ENCODE measurements at regions not wholly inside any gene's neighbourhood (a gene's known extent, or its start where the extent isn't known, plus 50 kb on each side); places are given as distances from the start of the nearest gene placed in this dataset.

DNA sequence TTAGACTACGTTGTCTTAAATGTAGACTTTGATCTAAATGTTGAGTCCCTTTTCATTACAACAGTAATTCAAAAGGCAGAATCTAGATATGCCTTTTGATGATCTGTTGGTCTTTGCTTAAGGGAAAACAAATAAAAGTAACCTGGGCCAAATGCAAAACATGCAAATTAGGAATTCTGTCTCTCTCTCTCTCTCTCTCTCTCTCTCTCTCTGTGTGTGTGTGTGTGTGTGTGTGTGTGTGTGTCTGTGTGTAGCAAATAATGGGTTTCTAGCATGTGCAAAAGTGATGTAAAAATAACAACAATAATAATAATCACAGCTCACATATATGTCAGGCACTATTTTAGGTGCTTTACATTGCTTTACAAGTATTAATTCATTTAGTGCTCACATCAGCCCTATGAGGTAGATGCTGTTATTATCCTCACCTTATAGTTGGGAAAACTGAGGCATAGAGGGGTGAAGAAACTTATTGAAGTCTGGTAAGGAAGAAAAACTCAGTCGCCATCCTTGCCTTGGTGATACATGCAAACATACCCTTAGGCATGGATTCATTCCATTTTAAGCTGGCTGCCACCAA is 160.3 kb upstream of the ZNF217 start:
- Mint-ChIP-seq H3K9me3 (no peaks in the 10 kb centered on the region), H3K27ac (peak overlapping the region; percentile 66)

DNA sequence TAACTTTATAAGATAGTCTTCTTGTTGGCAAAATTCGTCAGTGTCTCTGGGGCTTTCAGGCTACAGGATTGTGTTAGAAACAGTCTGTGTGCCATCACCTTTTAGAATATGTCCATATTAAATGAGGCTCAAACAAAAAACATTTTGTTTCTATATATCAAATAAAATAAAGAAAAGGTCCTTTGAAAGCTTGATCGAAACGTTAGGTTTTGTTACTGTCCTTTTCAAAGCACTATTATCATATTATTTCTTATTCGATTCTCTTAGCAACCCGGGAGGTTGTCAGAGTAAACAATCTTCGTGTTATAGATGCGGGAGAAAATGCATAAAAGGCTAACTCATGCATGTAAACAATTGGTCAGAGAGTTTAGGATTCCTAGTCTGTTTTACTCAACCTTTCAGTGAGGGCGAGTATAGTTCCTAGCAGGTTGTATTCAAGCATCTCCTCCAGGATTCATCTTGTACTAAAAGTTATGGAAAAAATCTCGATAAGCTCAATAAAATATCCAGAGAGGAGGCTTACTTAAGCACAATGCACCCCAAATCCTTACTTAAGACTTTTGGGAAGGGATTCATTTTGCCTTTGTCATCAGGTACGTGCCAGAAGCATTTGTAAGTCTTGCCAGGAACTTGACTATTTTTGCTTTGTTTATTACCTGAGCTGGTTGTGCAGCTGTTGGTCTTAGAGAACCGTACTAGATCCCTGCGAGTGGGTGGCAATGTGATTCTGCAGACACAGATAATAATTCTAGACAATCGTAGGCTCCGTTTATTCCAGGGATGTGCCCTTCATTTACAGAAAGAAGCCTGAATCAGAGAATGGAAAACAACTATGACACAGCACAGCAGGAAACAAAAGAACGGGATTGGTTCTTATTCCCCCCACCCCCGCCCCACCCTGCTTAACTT is 159.6 kb upstream of the ZNF217 start:
- Mint-ChIP-seq H3K27me3 (no peaks in the 10 kb centered on the region), H3K36me3 (no peaks in the 10 kb centered on the region), H3K4me1 (ENCODE audit: unreplicated experiment) (peaks cover 63% of the 10 kb centered on the region), H3K27ac (peak overlapping the region; percentile 66), H3K4me3 (peak overlapping the region; percentile 52), H3K9me3 (no peaks in the 10 kb centered on the region)
- TF ChIP-seq, protein P1, sequence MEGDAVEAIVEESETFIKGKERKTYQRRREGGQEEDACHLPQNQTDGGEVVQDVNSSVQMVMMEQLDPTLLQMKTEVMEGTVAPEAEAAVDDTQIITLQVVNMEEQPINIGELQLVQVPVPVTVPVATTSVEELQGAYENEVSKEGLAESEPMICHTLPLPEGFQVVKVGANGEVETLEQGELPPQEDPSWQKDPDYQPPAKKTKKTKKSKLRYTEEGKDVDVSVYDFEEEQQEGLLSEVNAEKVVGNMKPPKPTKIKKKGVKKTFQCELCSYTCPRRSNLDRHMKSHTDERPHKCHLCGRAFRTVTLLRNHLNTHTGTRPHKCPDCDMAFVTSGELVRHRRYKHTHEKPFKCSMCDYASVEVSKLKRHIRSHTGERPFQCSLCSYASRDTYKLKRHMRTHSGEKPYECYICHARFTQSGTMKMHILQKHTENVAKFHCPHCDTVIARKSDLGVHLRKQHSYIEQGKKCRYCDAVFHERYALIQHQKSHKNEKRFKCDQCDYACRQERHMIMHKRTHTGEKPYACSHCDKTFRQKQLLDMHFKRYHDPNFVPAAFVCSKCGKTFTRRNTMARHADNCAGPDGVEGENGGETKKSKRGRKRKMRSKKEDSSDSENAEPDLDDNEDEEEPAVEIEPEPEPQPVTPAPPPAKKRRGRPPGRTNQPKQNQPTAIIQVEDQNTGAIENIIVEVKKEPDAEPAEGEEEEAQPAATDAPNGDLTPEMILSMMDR (conservative IDR thresholded peaks at IDR 0.05): no peak
- DNase-seq (ENCODE audit: extremely low spot score, unreplicated experiment): no peak

More for the DNA sequence above, 160.3 kb upstream of the ZNF217 start:
- TF ChIP-seq, protein P1 (conservative IDR thresholded peaks at IDR 0.05): no peak
- DNase-seq (ENCODE audit: extremely low spot score, unreplicated experiment): no peak
- peak overlapping the region; percentile 21 for H3K4me3 Mint-ChIP-seq
- no peaks in the 10 kb centered on the region for H3K27me3 Mint-ChIP-seq
- H3K36me3 Mint-ChIP-seq: no peaks in the 10 kb centered on the region
- peaks cover 59% of the 10 kb centered on the region for H3K4me1 Mint-ChIP-seq (ENCODE audit: unreplicated experiment)

DNA sequence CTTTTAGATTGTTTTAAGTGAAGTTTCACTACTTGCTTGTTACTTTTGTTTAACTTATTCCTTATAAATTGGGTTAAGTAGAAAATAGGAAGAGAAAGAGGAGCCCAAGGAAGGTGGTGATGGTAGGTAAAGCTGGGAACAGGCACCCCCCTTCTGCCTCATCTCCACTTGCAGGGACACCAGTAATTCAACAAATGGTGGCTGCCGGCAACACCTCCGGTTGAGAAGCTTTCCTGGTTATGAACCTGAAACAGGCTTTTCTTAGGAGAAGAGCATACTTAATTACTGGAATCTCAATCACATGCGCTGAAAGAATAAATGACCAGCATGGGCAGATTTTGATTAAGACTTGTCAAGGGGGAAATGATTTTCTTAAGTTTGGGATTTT is 158.9 kb upstream of the ZNF217 start:
- H3K4me3 Mint-ChIP-seq: no peak overlapping the region
- TF ChIP-seq, protein P1 (conservative IDR thresholded peaks at IDR 0.05): no peak

DNA sequence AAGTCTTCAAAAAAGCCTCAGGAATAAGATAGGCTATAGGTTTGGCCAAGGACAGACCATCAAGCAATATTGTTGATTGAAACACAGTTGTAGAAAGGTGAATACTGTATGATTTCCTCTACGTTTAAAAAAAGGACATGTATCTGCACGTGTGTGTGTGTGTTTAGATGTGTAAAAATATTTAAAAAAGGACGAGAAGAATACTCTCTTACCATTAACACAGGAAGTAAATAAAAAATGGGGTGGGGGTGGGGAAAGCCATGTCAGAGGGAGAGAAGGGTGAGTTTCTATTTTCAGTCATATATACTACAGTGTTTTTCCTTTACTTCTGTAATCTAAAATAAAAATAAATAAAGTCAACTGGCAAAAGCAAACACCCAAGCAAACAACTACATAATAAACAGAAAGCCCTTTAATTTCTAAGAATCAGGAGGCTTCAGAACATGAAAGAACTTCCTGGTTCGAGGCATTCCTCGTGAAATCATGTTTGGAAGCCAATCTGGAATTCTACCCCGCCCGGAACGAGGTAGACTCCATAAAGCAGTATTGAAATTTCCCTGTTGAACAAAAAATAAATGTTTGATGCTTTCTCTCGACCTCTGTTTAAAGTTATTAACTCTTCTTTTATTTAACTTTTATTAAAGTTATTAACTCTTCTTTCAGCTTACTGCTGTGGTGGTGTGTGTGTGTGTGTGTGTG is 158.1 kb upstream of the ZNF217 start:
- Mint-ChIP-seq H3K36me3 (no peaks in the 10 kb centered on the region), H3K4me1 (ENCODE audit: unreplicated experiment) (peaks cover 62% of the 10 kb centered on the region)
- TF ChIP-seq, protein P1 (conservative IDR thresholded peaks at IDR 0.05): no peak

More for the DNA sequence above, 158.9 kb upstream of the ZNF217 start:
- Mint-ChIP-seq H3K27ac (no peak overlapping the region), H3K27me3 (no peaks in the 10 kb centered on the region), H3K36me3 (no peaks in the 10 kb centered on the region), H3K4me1 (ENCODE audit: unreplicated experiment) (peaks cover 62% of the 10 kb centered on the region), H3K9me3 (no peaks in the 10 kb centered on the region)
- no peak for DNase-seq (ENCODE audit: extremely low spot score, unreplicated experiment)

DNA sequence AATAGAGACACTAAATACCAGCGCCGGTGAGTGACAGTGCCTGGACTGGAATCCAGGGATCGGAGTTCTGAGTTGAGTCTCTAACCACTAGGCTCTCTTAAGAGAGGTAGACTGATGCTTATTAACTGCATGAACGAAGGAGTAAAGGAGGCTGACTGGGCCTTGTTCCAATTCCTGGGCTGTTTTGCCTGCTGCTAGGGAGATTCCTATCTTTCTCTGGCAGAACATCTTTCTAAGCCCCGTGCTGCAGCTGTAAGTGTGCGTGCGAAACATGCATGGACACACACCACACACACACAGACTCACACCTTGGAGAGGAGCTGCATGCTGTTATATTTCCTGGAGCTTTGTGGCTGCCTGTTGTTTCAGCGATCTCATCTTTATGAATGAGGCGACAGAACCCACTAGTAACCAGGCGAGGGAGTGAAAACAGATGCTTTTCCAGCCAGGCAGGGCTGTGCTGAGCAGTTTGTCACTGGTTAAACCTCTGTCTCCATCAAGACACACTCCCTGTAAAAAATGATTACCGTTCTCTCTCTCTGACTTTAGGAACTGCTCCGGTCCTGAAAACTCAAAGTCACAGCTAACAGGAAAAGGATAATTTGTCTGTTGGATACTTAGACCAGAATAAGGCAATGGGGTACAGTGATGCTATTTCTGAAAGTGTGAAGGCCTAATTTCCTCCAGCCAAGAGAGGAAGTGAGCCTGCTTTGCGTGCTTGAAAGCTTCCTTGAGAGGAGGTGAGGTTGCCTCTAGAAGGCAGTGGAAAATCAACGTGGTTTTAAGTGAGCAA is 157.4 kb upstream of the ZNF217 start:
- Mint-ChIP-seq H3K27ac (peak overlapping the region; percentile 91), H3K27me3 (no peaks in the 10 kb centered on the region), H3K4me1 (ENCODE audit: unreplicated experiment) (peaks cover 56% of the 10 kb centered on the region), H3K36me3 (no peaks in the 10 kb centered on the region), H3K4me3 (peak overlapping the region; percentile 35), H3K9me3 (no peaks in the 10 kb centered on the region)
- DNase-seq (ENCODE audit: extremely low spot score, unreplicated experiment): no peak
- TF ChIP-seq, protein P1 (conservative IDR thresholded peaks at IDR 0.05): no peak

More for the DNA sequence above, 158.1 kb upstream of the ZNF217 start:
- no peaks in the 10 kb centered on the region for H3K9me3 Mint-ChIP-seq
- no peaks in the 10 kb centered on the region for H3K27me3 Mint-ChIP-seq
- DNase-seq (ENCODE audit: extremely low spot score, unreplicated experiment): no peak
- H3K4me3 Mint-ChIP-seq: peak overlapping the region; percentile 35
- peak overlapping the region; percentile 91 for H3K27ac Mint-ChIP-seq
